ENCODE measurements at regions not wholly inside any gene's neighbourhood (a gene's known extent, or its start where the extent isn't known, plus 50 kb on each side); places are given as distances from the start of the nearest gene placed in this dataset.
"Not testable (repeated sequence)": the region's sequence is repeated elsewhere in the genome, so short reads cannot be mapped to it uniquely, and the experiment has no call there.

GRCh38 chr13:18714889-18715288, 466.7 kb downstream of the TUBA3C start:
- TF ChIP-seq CTCF (IDR thresholded peaks at IDR 0.05; ENCODE audit: insufficient read depth, low read length), result no peak
- TF ChIP-seq REST (IDR thresholded peaks at IDR 0.05; ENCODE audit: insufficient replicate concordance, low read depth), result no peak
- TF ChIP-seq GABPA (IDR thresholded peaks at IDR 0.05; ENCODE audit: low read depth), result no peak
- TF ChIP-seq SPI1 (IDR thresholded peaks at IDR 0.05; ENCODE audit: borderline replicate concordance, low read depth), result no peak
- TF ChIP-seq POLR2AphosphoS5 (IDR thresholded peaks at IDR 0.05; ENCODE audit: low read depth), result no peak
- Histone ChIP-seq H3K4me3 (replicated peaks; ENCODE audit: insufficient read depth, low read length) (no peak overlapping the region), H3K27ac (replicated peaks) (no peak overlapping the region), H3K27me3 (ENCODE audit: insufficient read depth, poor library complexity, severe bottlenecking) (no peaks in the 10 kb centered on the region)
- DNase-seq (ENCODE audit: low read depth in 1 of 2, low spot score in 1 of 2), result no peak

- not testable (repeated sequence) for H3K4me3 ChIP-seq (replicated peaks; ENCODE audit: insufficient read depth, low read length); DNase-seq (ENCODE audit: low read depth in 1 of 2, low spot score in 1 of 2); H3K27ac ChIP-seq (replicated peaks); H3K27me3 ChIP-seq (ENCODE audit: insufficient read depth, poor library complexity, severe bottlenecking)
These were observed 471.0 kb downstream of the TUBA3C start for GRCh38 chr13:18710673-18711072.

- not testable (repeated sequence) for H3K27me3 ChIP-seq (ENCODE audit: insufficient read depth, poor library complexity, severe bottlenecking); DNase-seq (ENCODE audit: low read depth in 1 of 2, low spot score in 1 of 2); H3K27ac ChIP-seq (replicated peaks); H3K4me3 ChIP-seq (replicated peaks; ENCODE audit: insufficient read depth, low read length)
These were observed 475.1 kb downstream of the TUBA3C start for GRCh38 chr13:18706538-18706937.

- DNase-seq (ENCODE audit: low read depth in 1 of 2, low spot score in 1 of 2); H3K27ac ChIP-seq (replicated peaks); H3K4me3 ChIP-seq (replicated peaks; ENCODE audit: insufficient read depth, low read length); H3K27me3 ChIP-seq (ENCODE audit: insufficient read depth, poor library complexity, severe bottlenecking): not testable (repeated sequence)
These were observed 479.0 kb downstream of the TUBA3C start for GRCh38 chr13:18702464-18703247.

GRCh38 chr13:18698332-18698731, 483.3 kb downstream of the TUBA3C start:
- not testable (repeated sequence) for DNase-seq (ENCODE audit: low read depth in 1 of 2, low spot score in 1 of 2)

GRCh38 chr13:18697851-18698250, 483.8 kb downstream of the TUBA3C start:
- H3K4me3 ChIP-seq (replicated peaks; ENCODE audit: insufficient read depth, low read length); DNase-seq (ENCODE audit: low read depth in 1 of 2, low spot score in 1 of 2); H3K27me3 ChIP-seq (ENCODE audit: insufficient read depth, poor library complexity, severe bottlenecking); H3K27ac ChIP-seq (replicated peaks): not testable (repeated sequence)

More at GRCh38 chr13:18698332-18698731, 483.3 kb downstream of the TUBA3C start:
- H3K27me3 ChIP-seq (ENCODE audit: insufficient read depth, poor library complexity, severe bottlenecking); H3K27ac ChIP-seq (replicated peaks); H3K4me3 ChIP-seq (replicated peaks; ENCODE audit: insufficient read depth, low read length): not testable (repeated sequence)

GRCh38 chr13:18697221-18697620, 484.4 kb downstream of the TUBA3C start:
- not testable (repeated sequence) for H3K27ac ChIP-seq (replicated peaks); DNase-seq (ENCODE audit: low read depth in 1 of 2, low spot score in 1 of 2); H3K27me3 ChIP-seq (ENCODE audit: insufficient read depth, poor library complexity, severe bottlenecking); H3K4me3 ChIP-seq (replicated peaks; ENCODE audit: insufficient read depth, low read length)

GRCh38 chr13:18677403-18677802, 504.2 kb downstream of the TUBA3C start:
- H3K4me3 ChIP-seq (replicated peaks; ENCODE audit: insufficient read depth, low read length); H3K27me3 ChIP-seq (ENCODE audit: insufficient read depth, poor library complexity, severe bottlenecking); H3K27ac ChIP-seq (replicated peaks); DNase-seq (ENCODE audit: low read depth in 1 of 2, low spot score in 1 of 2): not testable (repeated sequence)

GRCh38 chr13:18675268-18675667, 506.4 kb downstream of the TUBA3C start:
- H3K4me3 ChIP-seq (replicated peaks; ENCODE audit: insufficient read depth, low read length); DNase-seq (ENCODE audit: low read depth in 1 of 2, low spot score in 1 of 2); H3K27ac ChIP-seq (replicated peaks); H3K27me3 ChIP-seq (ENCODE audit: insufficient read depth, poor library complexity, severe bottlenecking): not testable (repeated sequence)

- not testable (repeated sequence) for H3K4me3 ChIP-seq (replicated peaks; ENCODE audit: insufficient read depth, low read length); H3K27ac ChIP-seq (replicated peaks); DNase-seq (ENCODE audit: low read depth in 1 of 2, low spot score in 1 of 2); H3K27me3 ChIP-seq (ENCODE audit: insufficient read depth, poor library complexity, severe bottlenecking)
These were observed 507.8 kb downstream of the TUBA3C start for GRCh38 chr13:18673794-18674193.

- not testable (repeated sequence) for DNase-seq (ENCODE audit: low read depth in 1 of 2, low spot score in 1 of 2); H3K27ac ChIP-seq (replicated peaks); H3K4me3 ChIP-seq (replicated peaks; ENCODE audit: insufficient read depth, low read length); H3K27me3 ChIP-seq (ENCODE audit: insufficient read depth, poor library complexity, severe bottlenecking)
These were observed 515.0 kb downstream of the TUBA3C start for GRCh38 chr13:18666585-18666984.

GRCh38 chr13:18665716-18666115, 515.9 kb downstream of the TUBA3C start:
- H3K4me3 ChIP-seq (replicated peaks; ENCODE audit: insufficient read depth, low read length); DNase-seq (ENCODE audit: low read depth in 1 of 2, low spot score in 1 of 2); H3K27ac ChIP-seq (replicated peaks); H3K27me3 ChIP-seq (ENCODE audit: insufficient read depth, poor library complexity, severe bottlenecking): not testable (repeated sequence)
